AG04450 (cell line): ENCODE measurements at regions not wholly inside any gene's neighbourhood (a gene's known extent, or its start where the extent isn't known, plus 50 kb on each side); places are given as distances from the start of the nearest gene placed in this dataset.

Experiments used
- CTCF ChIA-PET: fragments of 300-600, 350-600 bp; formaldehyde crosslinking; extraction: SDS; loops from one replicate; lab custom pipeline; 2022; ENCODE audit warnings: antibody characterized with exemption, inconsistent platforms; lab: Charles Lee
- POLR2A ChIA-PET: fragments of 350-600 bp; formaldehyde crosslinking; extraction: SDS; loops from one replicate; lab custom pipeline; 2021; ENCODE audit warnings: antibody characterized with exemption, inconsistent platforms; lab: Yijun Ruan, JAX
- DNase-seq: peaks from one replicate; pipeline ENCODE4 v3.0.0-alpha.2; 2011; ENCODE audit warnings: low read depth, low spot score
- H3K27ac ChIP-seq: one replicate; pipeline ENCODE4 v1.5.1; 2012; ENCODE audit warnings: low read depth, low read length, control low read depth
- H3K27me3 ChIP-seq: one replicate; pipeline ENCODE4 v1.6.0; 2012; ENCODE audit warnings: low read length; ENCODE audit not compliant: control insufficient read depth, insufficient read depth
- H3K4me3 ChIP-seq: 2 replicates; pipeline ENCODE4 v1.5.1; 2011; ENCODE audit warnings: mild to moderate bottlenecking, low read depth, low read length, control low read depth
- H3K9me3 ChIP-seq: 2 replicates; pipeline ENCODE4 v1.5.1; 2012; ENCODE audit warnings: low read length; ENCODE audit not compliant: control insufficient read depth, insufficient read depth
- TF ChIP-seq, protein P1 (sequence below): IDR thresholded peaks from 2 replicates; pipeline ENCODE4 v1.5.1; 2011; ENCODE audit warnings: low read depth, low read length, control low read depth, inconsistent platforms

DNA sequence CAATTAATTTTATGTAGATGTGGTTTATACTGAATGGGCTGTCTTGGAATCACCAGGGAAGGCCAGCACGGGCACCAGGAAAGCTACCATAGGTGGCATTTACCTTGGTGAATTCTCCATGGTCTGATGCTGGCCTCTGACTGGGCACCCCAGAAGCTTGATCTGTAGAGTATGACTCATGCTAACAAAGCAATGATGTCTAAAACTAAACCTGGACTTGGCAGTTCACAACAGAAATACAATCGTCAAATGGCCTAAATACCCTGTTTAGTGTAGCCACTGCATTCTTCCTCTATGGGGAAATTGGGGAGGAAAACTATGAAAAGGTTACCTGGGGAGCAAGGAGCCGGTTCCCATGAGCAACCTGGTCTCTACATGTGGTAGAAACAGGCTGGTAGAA, 98.0 kb downstream of the ATPSCKMT start:
- H3K4me3 ChIP-seq = no peak overlapping the region
- TF ChIP-seq, protein P1, sequence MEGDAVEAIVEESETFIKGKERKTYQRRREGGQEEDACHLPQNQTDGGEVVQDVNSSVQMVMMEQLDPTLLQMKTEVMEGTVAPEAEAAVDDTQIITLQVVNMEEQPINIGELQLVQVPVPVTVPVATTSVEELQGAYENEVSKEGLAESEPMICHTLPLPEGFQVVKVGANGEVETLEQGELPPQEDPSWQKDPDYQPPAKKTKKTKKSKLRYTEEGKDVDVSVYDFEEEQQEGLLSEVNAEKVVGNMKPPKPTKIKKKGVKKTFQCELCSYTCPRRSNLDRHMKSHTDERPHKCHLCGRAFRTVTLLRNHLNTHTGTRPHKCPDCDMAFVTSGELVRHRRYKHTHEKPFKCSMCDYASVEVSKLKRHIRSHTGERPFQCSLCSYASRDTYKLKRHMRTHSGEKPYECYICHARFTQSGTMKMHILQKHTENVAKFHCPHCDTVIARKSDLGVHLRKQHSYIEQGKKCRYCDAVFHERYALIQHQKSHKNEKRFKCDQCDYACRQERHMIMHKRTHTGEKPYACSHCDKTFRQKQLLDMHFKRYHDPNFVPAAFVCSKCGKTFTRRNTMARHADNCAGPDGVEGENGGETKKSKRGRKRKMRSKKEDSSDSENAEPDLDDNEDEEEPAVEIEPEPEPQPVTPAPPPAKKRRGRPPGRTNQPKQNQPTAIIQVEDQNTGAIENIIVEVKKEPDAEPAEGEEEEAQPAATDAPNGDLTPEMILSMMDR = no peak
- no peak for DNase-seq
- no peaks in the 10 kb centered on the region for H3K27me3 ChIP-seq
- no peaks in the 10 kb centered on the region for H3K9me3 ChIP-seq
- CTCF ChIA-PET = no interaction called here
- no peak overlapping the region for H3K27ac ChIP-seq
- POLR2A ChIA-PET = no interaction called here

DNA sequence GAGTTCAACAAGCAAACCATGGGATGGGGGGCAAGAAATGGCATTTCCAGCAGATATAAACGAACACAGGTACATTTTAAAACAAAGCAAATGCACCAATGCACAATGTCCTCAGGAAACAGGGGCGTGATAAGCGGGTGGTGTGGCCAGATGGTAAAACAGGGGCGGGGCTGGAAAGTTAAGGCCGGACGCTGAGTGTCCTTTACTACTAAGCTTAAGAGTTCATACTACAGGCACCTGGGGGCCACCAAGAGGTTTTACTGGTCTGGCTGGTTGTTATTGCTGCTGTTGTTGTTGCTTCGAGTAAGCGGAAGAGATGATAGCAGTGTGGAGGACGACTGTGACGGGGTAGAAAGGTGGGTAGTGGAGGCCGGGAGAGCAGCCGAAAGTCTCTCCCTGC, 99.8 kb downstream of the ATPSCKMT start:
- TF ChIP-seq, protein P1 = no peak
- CTCF ChIA-PET = no interaction called here
- POLR2A ChIA-PET = no interaction called here

DNA sequence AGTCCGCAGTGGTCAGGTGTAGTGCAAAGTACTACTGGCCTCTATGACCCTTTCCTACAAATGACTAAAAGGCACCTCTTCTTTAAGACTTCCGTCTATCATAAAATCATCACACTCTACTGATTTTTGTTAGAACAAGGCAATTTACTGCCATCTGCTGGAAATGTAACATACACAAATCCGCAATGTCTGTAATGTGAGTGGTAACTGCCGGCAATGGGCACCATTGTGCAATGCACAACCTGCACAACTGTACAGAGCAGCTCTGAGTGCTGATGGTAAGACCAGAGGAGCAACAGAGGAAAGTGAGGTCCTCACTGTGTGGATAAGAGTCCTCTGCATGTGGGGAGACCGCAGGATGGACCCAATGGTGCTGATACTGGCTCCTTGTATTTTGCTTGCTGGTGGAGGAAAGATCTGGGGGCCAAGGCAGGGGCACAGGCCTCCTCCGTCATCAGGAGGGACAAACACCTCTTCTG, 103.7 kb downstream of the ATPSCKMT start:
- Histone ChIP-seq H3K27ac (no peak overlapping the region), H3K27me3 (no peaks in the 10 kb centered on the region), H3K9me3 (no peaks in the 10 kb centered on the region; the same call in 1 of the 2 replicates), H3K4me3 (no peak overlapping the region)
- ChIA-PET CTCF (interaction anchor here (0.7 to 2.6 kb wide), 8 partner anchors 11 to 602 kb away, joined by 3 to 20 read pairs (median 3); no protein-coding TSS in a partner anchor), POLR2A (no interaction called here)
- TF ChIP-seq, protein P1 = peak; percentile 50
- peak; percentile 10 for DNase-seq

More for the DNA sequence above, 99.8 kb downstream of the ATPSCKMT start:
- Histone ChIP-seq H3K9me3 (no peaks in the 10 kb centered on the region; the same call in 1 of the 2 replicates), H3K27me3 (no peaks in the 10 kb centered on the region), H3K4me3 (no peak overlapping the region), H3K27ac (no peak overlapping the region)
- DNase-seq = no peak

DNA sequence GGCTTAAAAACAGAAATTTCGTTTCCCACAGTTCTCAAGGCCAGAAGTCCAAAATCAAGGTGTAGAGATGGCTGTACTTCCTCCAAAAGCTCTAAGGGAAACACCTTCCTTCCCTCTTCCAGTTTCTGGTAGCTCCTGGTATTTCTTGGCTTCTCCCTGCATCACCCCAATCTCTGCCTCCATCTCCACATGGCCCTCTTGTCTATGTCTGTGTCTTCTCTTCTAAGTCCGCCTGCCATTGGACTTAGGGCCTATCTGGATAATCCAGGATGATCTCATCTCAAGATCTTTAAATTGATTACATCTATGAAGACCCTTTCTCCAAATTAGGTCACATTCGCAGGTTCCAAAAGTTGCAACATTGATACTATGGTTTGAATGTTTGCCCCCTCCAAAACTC, 105.6 kb downstream of the ATPSCKMT start:
- Histone ChIP-seq H3K27me3 (no peaks in the 10 kb centered on the region), H3K4me3 (no peak overlapping the region), H3K9me3 (peaks cover 2% of the 10 kb centered on the region), H3K27ac (no peak overlapping the region)
- TF ChIP-seq, protein P1 = no peak
- CTCF ChIA-PET = no interaction called here
- POLR2A ChIA-PET = no interaction called here
- DNase-seq = no peak

DNA sequence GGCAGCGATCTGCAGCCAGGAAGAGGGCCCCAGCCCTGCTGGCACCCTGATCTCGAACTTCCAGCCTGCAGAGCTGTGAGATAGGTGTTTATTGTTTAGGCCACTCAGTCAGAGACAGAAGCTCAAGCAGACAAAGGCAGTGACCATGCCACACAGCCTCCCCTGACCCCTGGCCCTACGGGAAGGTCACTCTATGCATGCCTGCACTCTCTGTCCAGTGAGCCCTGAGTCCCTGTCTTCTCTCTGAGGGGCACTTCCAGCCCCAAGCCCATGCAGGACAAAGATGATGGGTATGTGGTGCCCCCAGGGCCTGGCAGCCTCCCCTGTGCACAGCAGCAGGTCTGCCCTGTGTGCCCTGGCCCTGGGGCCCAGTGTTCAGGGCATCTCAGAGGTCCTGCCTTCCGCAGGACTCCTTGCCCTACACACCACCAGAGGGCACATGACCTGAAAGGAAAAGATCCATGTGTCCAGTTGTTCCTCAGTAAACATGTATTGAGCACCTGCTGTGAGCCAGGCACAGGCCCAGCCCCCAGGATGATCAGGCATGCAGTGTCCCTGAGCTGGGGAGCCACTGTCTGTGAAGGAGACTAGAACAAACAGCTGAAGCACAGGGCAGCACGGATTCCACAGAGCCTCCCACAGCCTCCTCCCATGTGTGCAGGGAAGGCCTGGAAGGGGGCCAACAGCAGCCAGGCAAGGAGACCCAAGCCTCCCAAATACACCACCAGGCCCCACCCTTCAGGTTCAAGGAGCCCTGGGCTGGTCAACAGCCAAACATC, 109.3 kb downstream of the ATPSCKMT start:
- Histone ChIP-seq H3K27me3 (no peaks in the 10 kb centered on the region), H3K9me3 (peaks cover 2% of the 10 kb centered on the region; the same call in 1 of the 2 replicates), H3K27ac (no peak overlapping the region), H3K4me3 (no peak overlapping the region)
- DNase-seq = no peak
- ChIA-PET CTCF (interaction anchor here (1.4 kb wide), 1 partner anchor 93 kb away, joined by 4 read pairs; no protein-coding TSS in a partner anchor), POLR2A (no interaction called here)
- TF ChIP-seq, protein P1 = peak; percentile 40
